Left cardiac atrium (tissue), 4 donors: ENCODE measurements at regions not wholly inside any gene's neighbourhood (a gene's known extent, or its start where the extent isn't known, plus 50 kb on each side); places are given as distances from the start of the nearest gene placed in this dataset.
"Not testable (repeated sequence)": the region's sequence is repeated elsewhere in the genome, so short reads cannot be mapped to it uniquely, and the experiment has no call there.

Experiments
- ATAC-seq, 2 donors: fragments of 200-7000 bp; cut with Tn5 transposase; one replicate each; pipeline ENCODE4 v1.9.1; 2020; ENCODE audit warnings: mild to moderate bottlenecking in 2 of 2, moderate library complexity in 2 of 2
- DNase-seq: peaks from one replicate; pipeline ENCODE4 v3.0.0-alpha.2; 2020
- intact Hi-C, 2 donors: fragments of 100-400 bp; cut with DNase I; formaldehyde crosslinking; loops; one replicate each; pipeline versions ENCODE4 v1.14.1 to v1.15.1; 2022 to 2023
- donor health status: DM: no; HTN: yes; CAD: no.
- donor health status: DM: no; HTN: yes; CAD: no; lungs with severe emphysema.
- donor health status: DM: yes; HTN: yes; CAD: no.
- donor health status: Dilated cardiomyopathy.

- no peak for ATAC-seq
- intact Hi-C loops = no loop called here
- DNase-seq = no peak
Measured at GRCh38 chr5:91256142-91256524, 127.0 kb downstream of the ARRDC3 start.

GRCh38 chr5:91255396-91256141 lies 127.5 kb downstream of the ARRDC3 start:
- ATAC-seq (no peak), DNase-seq (no peak)
- intact Hi-C loops = no loop called here

GRCh38 chr5:91252916-91253315 lies 130.2 kb downstream of the ARRDC3 start:
- intact Hi-C loops = no loop called here
- ATAC-seq (no peak), DNase-seq (no peak)

GRCh38 chr5:91245871-91246270 lies 137.2 kb downstream of the ARRDC3 start:
- intact Hi-C loops = no loop called here
- ATAC-seq = no peak
- DNase-seq = no peak

GRCh38 chr5:91245074-91245452 lies 138.1 kb downstream of the ARRDC3 start:
- peak; percentile 44 for DNase-seq
- intact Hi-C loops = no loop called here
- peak; percentile 89 to 97 for ATAC-seq

GRCh38 chr5:91244380-91245073 lies 138.6 kb downstream of the ARRDC3 start:
- DNase-seq (no peak), ATAC-seq (peak; percentile 17 to 22)
- intact Hi-C loops = no loop called here

GRCh38 chr5:91243852-91244251 lies 139.3 kb downstream of the ARRDC3 start:
- DNase-seq (no peak), ATAC-seq (no peak)
- intact Hi-C loops = no loop called here

- DNase-seq = no peak
- intact Hi-C loops = no loop called here
- ATAC-seq = no peak
Measured at GRCh38 chr5:91243286-91243685, 139.8 kb downstream of the ARRDC3 start.

- ATAC-seq, intact Hi-C loops, DNase-seq: not testable (repeated sequence)
Measured at GRCh38 chr5:91241460-91241859, 141.7 kb downstream of the ARRDC3 start.

- intact Hi-C loops = no loop called here
- DNase-seq (no peak), ATAC-seq (no peak)
Measured at GRCh38 chr5:91240175-91240574, 142.9 kb downstream of the ARRDC3 start.

GRCh38 chr5:91235271-91235694 lies 147.8 kb downstream of the ARRDC3 start:
- DNase-seq (no peak), ATAC-seq (peak in 1 of 2 donors; percentile 38)
- intact Hi-C loops = no loop called here

GRCh38 chr5:91232523-91232922 lies 150.6 kb downstream of the ARRDC3 start:
- ATAC-seq (no peak), DNase-seq (no peak)
- intact Hi-C loops = no loop called here

- no peak for DNase-seq
- no peak for ATAC-seq
- intact Hi-C loops = loop anchor here in 1 of 2 donors (5.0 kb wide), 1 partner anchor 158 kb away; no protein-coding TSS in a partner anchor
Measured at GRCh38 chr5:91229031-91229727, 153.9 kb downstream of the ARRDC3 start.

GRCh38 chr5:91228188-91228587 lies 154.9 kb downstream of the ARRDC3 start:
- intact Hi-C loops = loop anchor here in 1 of 2 donors (5.0 kb wide), 1 partner anchor 159 kb away; no protein-coding TSS in a partner anchor
- ATAC-seq (no peak), DNase-seq (no peak)

- intact Hi-C loops = loop anchor here in 1 of 2 donors (5.0 kb wide), 1 partner anchor 161 kb away; no protein-coding TSS in a partner anchor
- ATAC-seq (peak in 1 of 2 donors; percentile 38), DNase-seq (no peak)
Measured at GRCh38 chr5:91225848-91226686, 157.1 kb downstream of the ARRDC3 start.

- intact Hi-C loops = loop anchor here in 1 of 2 donors (5.0 kb wide), 1 partner anchor 162 kb away; no protein-coding TSS in a partner anchor
- no peak for DNase-seq
- ATAC-seq = no peak
Measured at GRCh38 chr5:91224969-91225368, 158.1 kb downstream of the ARRDC3 start.

- DNase-seq (no peak), ATAC-seq (no peak)
- intact Hi-C loops = no loop called here
Measured at GRCh38 chr5:91224456-91224855, 158.7 kb downstream of the ARRDC3 start.

GRCh38 chr5:91223886-91224285 lies 159.2 kb downstream of the ARRDC3 start:
- DNase-seq (no peak), ATAC-seq (no peak)
- intact Hi-C loops = no loop called here

- no peak for DNase-seq
- intact Hi-C loops = no loop called here
- ATAC-seq = no peak
Measured at GRCh38 chr5:91222482-91222881, 160.6 kb downstream of the ARRDC3 start.
